IMR-90 (cell line): ENCODE measurements at regions not wholly inside any gene's neighbourhood (a gene's known extent, or its start where the extent isn't known, plus 50 kb on each side); places are given as distances from the start of the nearest gene placed in this dataset.

ENCODE experiments used
- ATAC-seq: fragments of 200-7000 bp; cut with Tn5 transposase; 2 replicates; pipeline ENCODE4 v1.9.1; 2020; ENCODE audit warnings: low read depth, mild to moderate bottlenecking, moderate library complexity
- BruUV-seq: library from RNA; stranded (reverse); fragments of 400-500 nt; replicated peaks from 2 replicates; lab custom pipeline; 2021; lab: Mats Ljungman, UMichigan
- CTCF ChIA-PET: fragments of 300-600 bp; formaldehyde crosslinking; extraction: SDS; loops from one replicate; lab custom pipeline; 2021; ENCODE audit warnings: antibody characterized with exemption; lab: Yijun Ruan, JAX
- POLR2A ChIA-PET: fragments of 300-600 bp; sonication (Branson Sonifier 250); formaldehyde crosslinking; loops from one replicate; lab custom pipeline; 2022; ENCODE audit warnings: antibody characterized with exemption; ENCODE audit not compliant: unreplicated experiment; lab: Charles Lee
- DNase-seq: peaks from one replicate; pipeline ENCODE4 v3.0.0; 2013
- H2AFZ ChIP-seq: replicated peaks from 2 replicates; pipeline ENCODE3; 2013; ENCODE audit warnings: low read length, mild to moderate bottlenecking; ENCODE audit not compliant: poor library complexity
- H2AK5ac ChIP-seq: 2 replicates; pipeline ENCODE4 v1.6.1; 2013; ENCODE audit warnings: low read depth, low read length, inconsistent platforms
- H2AK9ac ChIP-seq: replicated peaks from 2 replicates; pipeline ENCODE3; 2013; ENCODE audit warnings: mild to moderate bottlenecking, low read depth, low read length, moderate library complexity; ENCODE audit not compliant: poor library complexity
- H2BK120ac ChIP-seq: 2 replicates; pipeline ENCODE4 v1.6.1; 2013; ENCODE audit warnings: low read depth, low read length, inconsistent platforms
- H2BK15ac ChIP-seq: 3 replicates; pipeline ENCODE4 v1.6.1; 2013; ENCODE audit warnings: low read depth, low read length, inconsistent platforms
- H2BK20ac ChIP-seq: 2 replicates; pipeline ENCODE4 v1.6.1; 2013; ENCODE audit warnings: low read depth, mild to moderate bottlenecking, inconsistent platforms, low read length, moderate library complexity
- H2BK5ac ChIP-seq: 2 replicates; pipeline ENCODE4 v1.6.1; 2013; ENCODE audit warnings: mild to moderate bottlenecking, low read depth, low read length, inconsistent platforms; ENCODE audit not compliant: poor library complexity, severe bottlenecking
- H3K14ac ChIP-seq: replicated peaks from 2 replicates; pipeline ENCODE4 v1.6.1; 2013; ENCODE audit warnings: low read depth, low read length, inconsistent platforms
- H3K18ac ChIP-seq: 2 replicates; pipeline ENCODE4 v1.6.1; 2013; ENCODE audit warnings: low read depth, low read length, control low read depth
- H3K23ac ChIP-seq: 2 replicates; pipeline ENCODE4 v1.6.1; 2013; ENCODE audit warnings: low read depth, low read length, inconsistent platforms
- H3K27ac ChIP-seq: 2 replicates; pipeline ENCODE4 v1.5.1; 2013; ENCODE audit warnings: mild to moderate bottlenecking, control low read depth, low read length; ENCODE audit not compliant: insufficient read depth
- H3K27me3 ChIP-seq: 2 replicates; pipeline ENCODE4 v1.6.1; 2013; ENCODE audit warnings: low read length; ENCODE audit not compliant: control insufficient read depth, insufficient read depth
- H3K36me3 ChIP-seq: 2 replicates; pipeline ENCODE4 v1.6.1; 2013; ENCODE audit warnings: low read length, mixed read lengths; ENCODE audit not compliant: control insufficient read depth, insufficient read depth
- H3K4ac ChIP-seq: 2 replicates; pipeline ENCODE4 v1.6.1; 2013; ENCODE audit warnings: low read depth, low read length, inconsistent platforms
- H3K4me1 ChIP-seq: 2 replicates; pipeline ENCODE4 v1.6.1; 2013; ENCODE audit warnings: low read length, mixed read lengths; ENCODE audit not compliant: control insufficient read depth, insufficient read depth
- H3K4me2 ChIP-seq: 2 replicates; pipeline ENCODE4 v1.6.1; 2013; ENCODE audit warnings: low read depth, mild to moderate bottlenecking, control low read depth, low read length, moderate library complexity
- H3K4me3 ChIP-seq: 2 replicates; pipeline ENCODE4 v1.5.1; 2013; ENCODE audit warnings: low read depth, mild to moderate bottlenecking, control low read depth, low read length, moderate library complexity; ENCODE audit not compliant: insufficient read depth
- H3K56ac ChIP-seq: 2 replicates; pipeline ENCODE4 v1.6.1; 2013; ENCODE audit warnings: low read length, inconsistent platforms; ENCODE audit not compliant: insufficient read depth; ENCODE audit errors: extremely low read depth
- H3K79me1 ChIP-seq, 2 experiments: 2 replicates each; pipeline ENCODE4 v1.6.1; 2013; ENCODE audit warnings: low read length in 2 of 2, inconsistent platforms in 1 of 2, low read depth in 1 of 2
- H3K9ac ChIP-seq: 2 replicates; pipeline ENCODE4 v1.6.1; 2013; ENCODE audit warnings: low read depth, low read length, control low read depth
- H3K9me1 ChIP-seq: 2 replicates; pipeline ENCODE4 v1.6.1; 2013; ENCODE audit warnings: low read length, inconsistent platforms; ENCODE audit not compliant: insufficient read depth
- H3K9me3 ChIP-seq: 2 replicates; pipeline ENCODE4 v1.6.1; 2013; ENCODE audit warnings: low read length; ENCODE audit not compliant: control insufficient read depth, insufficient read depth
- H4K20me1 ChIP-seq: 2 replicates; pipeline ENCODE4 v1.6.1; 2013; ENCODE audit warnings: low read length, inconsistent platforms; ENCODE audit not compliant: insufficient read depth
- H4K5ac ChIP-seq: 2 replicates; pipeline ENCODE4 v1.6.1; 2013; ENCODE audit warnings: mild to moderate bottlenecking, low read depth, low read length, control low read depth
- H4K8ac ChIP-seq, 2 experiments: 2 replicates each; pipeline ENCODE4 v1.6.1; 2013; ENCODE audit warnings: low read depth in 2 of 2, low read length in 2 of 2, control low read depth in 1 of 2, inconsistent platforms in 1 of 2
- H4K91ac ChIP-seq: 2 replicates; pipeline ENCODE4 v1.6.1; 2013; ENCODE audit warnings: low read depth, low read length, inconsistent platforms; ENCODE audit not compliant: insufficient read depth
- BHLHE40 ChIP-seq: fragments of 150-350 bp; IDR thresholded peaks from 2 replicates; pipeline ENCODE4 v1.6.1; 2016; ENCODE audit warnings: mild to moderate bottlenecking, low read depth, low read length
- CEBPB ChIP-seq: IDR thresholded peaks from 2 replicates; pipeline ENCODE4 v1.6.1; 2012; ENCODE audit warnings: low read depth, low read length, improper control_type of control experiment
- CHD1 ChIP-seq: IDR thresholded peaks from 2 replicates; pipeline ENCODE4 v1.6.1; 2012; ENCODE audit warnings: low read depth, low read length, improper control_type of control experiment
- CTCF ChIP-seq: conservative IDR thresholded peaks from 2 replicates; pipeline ENCODE4 v1.5.1; 2012; ENCODE audit warnings: mild to moderate bottlenecking, low read depth, low read length, improper control_type of control experiment
- ELK1 ChIP-seq: fragments of 150-350 bp; IDR thresholded peaks from 2 replicates; pipeline ENCODE4 v1.6.1; 2016; ENCODE audit warnings: low read depth, mild to moderate bottlenecking, low read length, moderate library complexity, borderline replicate concordance
- FOS ChIP-seq: fragments of 150-350 bp; IDR thresholded peaks from 2 replicates; pipeline ENCODE4 v1.6.1; 2016; ENCODE audit warnings: low read depth, low read length
- MAFK ChIP-seq: IDR thresholded peaks from 2 replicates; pipeline ENCODE4 v1.6.1; 2012; ENCODE audit warnings: low read depth, low read length, improper control_type of control experiment
- MAZ ChIP-seq: IDR thresholded peaks from 2 replicates; pipeline ENCODE4 v1.6.1; 2012; ENCODE audit warnings: low read depth, mild to moderate bottlenecking, low read length, improper control_type of control experiment, moderate library complexity, borderline replicate concordance
- MXI1 ChIP-seq: IDR thresholded peaks from 2 replicates; pipeline ENCODE4 v1.6.1; 2012; ENCODE audit warnings: low read depth, mild to moderate bottlenecking, low read length, moderate library complexity, borderline replicate concordance
- POLR2A ChIP-seq: IDR thresholded peaks from 2 replicates; pipeline ENCODE4 v1.6.1; 2012; ENCODE audit warnings: mild to moderate bottlenecking, low read depth, low read length
- RAD21 ChIP-seq: IDR thresholded peaks from 2 replicates; pipeline ENCODE4 v1.6.1; 2012; ENCODE audit warnings: low read length, improper control_type of control experiment
- RCOR1 ChIP-seq: IDR thresholded peaks from 2 replicates; pipeline ENCODE4 v1.6.1; 2012; ENCODE audit warnings: mild to moderate bottlenecking, low read length, improper control_type of control experiment; ENCODE audit not compliant: insufficient replicate concordance
- RFX5 ChIP-seq: IDR thresholded peaks from 2 replicates; pipeline ENCODE4 v1.8.0; 2012; ENCODE audit warnings: low read depth, mild to moderate bottlenecking, low read length, moderate library complexity
- SMC3 ChIP-seq: fragments of 150-350 bp; IDR thresholded peaks from 2 replicates; pipeline ENCODE4 v1.6.1; 2016; ENCODE audit warnings: low read depth, mild to moderate bottlenecking, antibody characterized with exemption, low read length, moderate library complexity
- USF2 ChIP-seq: fragments of 150-350 bp; IDR thresholded peaks from 2 replicates; pipeline ENCODE4 v1.6.1; 2017; ENCODE audit warnings: mild to moderate bottlenecking, antibody characterized with exemption, low read length, low read depth
- whole genome bisulfite sequencing, 2 experiments: methylation state at CpG; one replicate each; pipeline versions ENCODE4 v1.1.5 to v1.1.7; 2013; ENCODE audit warnings: missing lambda C conversion rate in 2 of 2; ENCODE audit not compliant: insufficient read length in 1 of 2; ENCODE audit errors: extremely low coverage in 2 of 2; 5-methylcytosine and 5-hydroxymethylcytosine counted together
- dilution Hi-C: fragments of 300-500 bp; cut with HindIII; formaldehyde crosslinking; loops from one replicate; pipeline ENCODE4 v1.14.3; 2018; ENCODE audit warnings: low sequenced_read_pairs; ENCODE audit not compliant: unreplicated experiment
- in situ Hi-C: fragments of 300-500 bp; cut with MboI; formaldehyde crosslinking; loops from 3 replicates; pipeline ENCODE4 v1.14.3; 2019; ENCODE audit warnings: low sequenced_read_pairs, inconsistent platforms, mixed read lengths
- intact Hi-C: fragments of 100-400 bp; cut with micrococcal nuclease; formaldehyde crosslinking; loops from 2 replicates; pipeline ENCODE4 v1.10.0; 2022

- no peaks in the 10 kb centered on the region for H4K20me1 ChIP-seq
- H3K36me3 ChIP-seq = no peaks in the 10 kb centered on the region
- no peaks in the 10 kb centered on the region for H3K79me1 ChIP-seq
- no peaks in the 10 kb centered on the region for H3K9me1 ChIP-seq
- no peak overlapping the region for H3K4me3 ChIP-seq
- ATAC-seq (no peak), DNase-seq (no peak)
- no peak overlapping the region for H4K5ac ChIP-seq
- dilution Hi-C loops = no loop called here
- no peaks in the 10 kb centered on the region; the same call in 1 of the 2 replicates for H3K27me3 ChIP-seq
- no peak overlapping the region for H2BK5ac ChIP-seq
- H2BK120ac ChIP-seq = no peak overlapping the region
- no peak overlapping the region for H2AK9ac ChIP-seq
- no peak overlapping the region for H3K27ac ChIP-seq
- H3K4me1 ChIP-seq = no peaks in the 10 kb centered on the region
- H3K18ac ChIP-seq = no peak overlapping the region
- no peak overlapping the region for H2BK15ac ChIP-seq
- no peaks in the 10 kb centered on the region for H3K9me3 ChIP-seq
- TF ChIP-seq CHD1 = no peak
- TF ChIP-seq MAZ = no peak
- TF ChIP-seq RAD21 = no peak
- TF ChIP-seq CEBPB = no peak
- no peak for TF ChIP-seq CTCF
- no peak for TF ChIP-seq SMC3
- TF ChIP-seq RCOR1 = no peak
- TF ChIP-seq MAFK = no peak
- TF ChIP-seq POLR2A = no peak
- no peak for TF ChIP-seq RFX5
- TF ChIP-seq FOS = no peak
- no peak for TF ChIP-seq ELK1
- TF ChIP-seq BHLHE40 = no peak
- TF ChIP-seq MXI1 = no peak
- no peak for TF ChIP-seq USF2
- H3K9ac ChIP-seq = no peak overlapping the region
- H4K8ac ChIP-seq = no peak overlapping the region
- no peak overlapping the region for H2AK5ac ChIP-seq
- intact Hi-C loops = no loop called here
- no CpG with 5 or more reads among the region's 5 CpGs for WGBS, 2 experiments
- POLR2A ChIA-PET = no interaction called here
- H3K4ac ChIP-seq = no peak overlapping the region
- no peak overlapping the region for H2AFZ ChIP-seq
- H4K91ac ChIP-seq = no peak overlapping the region
- CTCF ChIA-PET = no interaction called here
- no peak overlapping the region for H3K56ac ChIP-seq
- H3K4me2 ChIP-seq = no peak overlapping the region
- in situ Hi-C loops = no loop called here
- no TSS peak for BruUV-seq
- H2BK20ac ChIP-seq = no peak overlapping the region
- H3K14ac ChIP-seq = no peak overlapping the region
- no peak overlapping the region for H3K23ac ChIP-seq
Measured at GRCh38 chr16:55426865-55427484, 52.0 kb upstream of the MMP2 start.
